Anterior cingulate cortex (tissue), 58 donors: ENCODE measurements at regions not wholly inside any gene's neighbourhood (a gene's known extent, or its start where the extent isn't known, plus 50 kb on each side); places are given as distances from the start of the nearest gene placed in this dataset.

Experiments
- DNase-seq, 58 donors: peaks; one replicate each; lab custom pipeline; 2025; lab: John Stamatoyannopoulos, UW

DNA sequence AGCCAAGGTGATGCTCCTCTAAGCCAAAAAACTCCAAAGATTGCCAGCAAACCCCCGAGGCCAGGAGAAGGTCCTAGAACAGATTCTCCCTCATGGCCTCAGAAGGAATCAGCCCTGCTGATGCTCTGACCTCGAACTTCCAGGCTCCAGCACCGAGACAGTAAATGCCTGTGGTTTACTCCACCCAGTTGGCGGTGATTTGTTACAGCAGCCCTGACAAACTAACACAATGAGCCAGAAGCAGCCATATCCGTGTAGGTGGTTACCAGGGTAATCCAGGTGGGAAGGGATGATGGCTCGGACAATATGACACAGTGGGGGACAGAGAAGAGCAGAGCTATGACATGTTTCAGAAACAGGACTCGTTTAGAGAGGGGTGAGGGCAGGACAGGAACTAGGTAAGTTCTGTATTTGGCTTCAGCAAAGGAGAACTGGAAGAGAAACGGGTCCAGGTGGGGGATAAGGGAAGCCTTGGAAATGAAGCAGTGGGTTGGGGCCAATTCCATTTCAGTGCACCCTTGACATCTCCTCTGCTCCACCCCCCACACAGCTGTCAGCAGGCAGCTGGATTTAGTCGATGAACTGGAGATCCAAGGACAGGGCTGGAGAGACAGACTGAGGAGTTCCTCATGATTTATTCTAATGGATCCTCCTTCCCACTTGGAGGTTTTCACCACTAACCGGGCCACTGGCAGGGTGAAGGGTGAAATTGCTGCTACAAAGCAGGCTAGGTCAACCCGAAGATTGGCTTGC is 179.7 kb upstream of the SH3BP4 start:
- DNase-seq = no peak

DNA sequence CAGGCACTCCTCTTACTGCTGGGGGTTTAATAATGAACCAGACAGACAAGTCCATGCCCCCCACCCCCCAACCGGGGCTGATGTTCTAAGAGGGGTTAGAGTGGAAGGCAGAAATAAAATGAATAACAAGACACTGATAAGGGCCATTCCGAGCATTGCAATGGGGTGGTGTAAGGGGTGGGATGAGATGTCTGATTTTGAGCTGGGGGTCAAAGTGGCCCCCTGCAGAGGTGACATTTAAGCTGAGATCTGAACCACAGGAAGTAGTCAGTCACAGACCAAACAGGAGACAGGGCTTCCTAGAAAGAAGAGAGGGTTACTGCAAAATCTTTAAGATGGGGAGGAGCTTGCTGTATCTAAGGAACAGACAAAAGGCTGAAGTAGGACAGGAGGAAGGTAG is 180.6 kb upstream of the SH3BP4 start:
- DNase-seq = no peak

GRCh38 chr2:234770715-234771141 is 181.1 kb upstream of the SH3BP4 start:
- no peak for DNase-seq

- DNase-seq = peak in 21 of 58 donors; percentile 4 to 48 (median 14)
Observed at GRCh38 chr2:234770031-234770506, 181.7 kb upstream of the SH3BP4 start.

DNA sequence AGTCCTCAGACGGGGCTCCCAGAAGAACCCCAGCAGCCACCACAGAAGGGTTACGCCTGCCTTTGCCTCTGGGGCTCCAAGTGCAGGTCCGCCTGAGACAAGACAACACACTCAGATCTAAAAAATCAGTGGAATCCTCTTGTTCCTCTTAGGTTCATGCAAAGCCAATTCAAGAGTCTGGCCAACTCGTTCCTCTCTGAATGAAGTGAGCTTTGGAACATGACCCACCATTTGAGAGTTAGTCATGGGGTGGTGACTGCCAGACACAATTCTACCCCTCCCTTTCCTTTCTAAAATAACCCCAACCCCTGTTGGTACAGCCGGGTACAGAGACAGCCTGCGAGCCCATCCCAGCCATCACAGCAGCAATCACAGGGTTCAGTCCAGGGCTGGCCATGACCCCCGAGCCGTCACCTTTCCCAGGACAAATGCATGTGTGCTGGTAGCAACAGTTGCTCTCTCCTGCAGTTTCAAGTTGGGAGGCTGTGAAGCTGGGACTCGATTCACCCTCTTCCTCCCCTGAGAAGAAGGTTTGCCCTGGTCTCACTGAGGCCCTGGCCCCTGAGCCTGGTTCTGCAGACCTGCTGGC is 183.1 kb upstream of the SH3BP4 start:
- DNase-seq = no peak

- no peak for DNase-seq
Observed at GRCh38 chr2:234765279-234765678, 186.5 kb upstream of the SH3BP4 start.

DNA sequence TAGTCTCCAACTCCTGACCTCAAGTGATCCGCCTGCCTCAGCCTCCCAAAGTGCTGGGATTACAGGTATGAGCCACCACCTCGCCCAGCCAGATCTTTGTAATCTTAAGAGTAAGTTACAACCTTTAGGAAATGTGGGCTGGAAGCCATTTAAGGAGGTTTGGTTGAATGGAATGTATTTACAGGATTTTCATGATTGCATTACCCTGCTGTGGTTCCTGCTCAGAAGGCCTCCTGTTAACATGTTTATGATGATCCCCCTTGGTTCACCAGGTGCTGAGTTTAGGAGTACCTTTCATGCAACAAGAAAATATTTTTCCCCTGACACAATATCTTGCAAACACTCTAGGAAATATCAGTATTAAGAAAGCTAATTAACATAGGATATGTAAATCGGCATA is 187.4 kb upstream of the SH3BP4 start:
- DNase-seq = no peak

DNA sequence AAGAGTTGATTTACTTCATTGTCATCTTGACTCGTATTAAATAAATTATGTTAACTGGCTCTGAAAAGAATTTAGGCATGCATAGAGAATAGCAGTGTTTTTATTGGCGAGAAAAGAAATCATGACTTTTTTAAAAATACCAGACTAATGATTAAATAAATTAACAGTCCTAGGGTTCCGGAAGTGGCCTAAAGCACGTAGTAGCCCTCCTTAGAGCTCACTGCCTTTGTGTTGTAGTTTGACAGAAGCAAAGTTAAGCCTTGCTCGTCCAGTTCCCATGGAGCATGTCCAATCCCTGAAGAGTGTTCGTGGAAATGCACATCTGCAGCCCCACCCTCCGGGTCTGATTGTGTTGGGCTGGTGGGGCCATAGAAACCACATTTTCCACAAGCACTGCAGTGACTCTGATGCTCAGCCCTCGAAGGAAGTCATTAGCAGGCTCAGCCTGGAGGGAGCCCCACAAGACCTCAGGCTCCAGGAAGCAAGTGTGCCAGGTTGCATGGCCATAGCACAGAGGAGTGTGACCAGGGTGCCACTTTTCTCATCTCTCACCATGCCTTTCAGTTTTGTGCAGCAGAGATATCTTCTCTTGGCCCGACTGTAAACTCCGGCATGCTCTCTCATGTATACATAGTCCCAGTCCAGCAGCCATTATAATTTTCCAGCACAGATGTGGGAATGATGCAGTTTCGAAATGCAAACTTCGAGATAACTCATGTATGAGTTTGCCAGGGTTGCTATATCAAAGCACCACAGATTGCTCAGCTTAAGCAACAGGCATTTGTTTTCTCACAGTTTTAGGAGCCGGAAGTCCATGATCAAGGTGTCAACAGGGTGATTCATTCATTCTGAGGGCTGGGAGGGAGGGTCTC is 188.6 kb upstream of the SH3BP4 start:
- DNase-seq = no peak

DNA sequence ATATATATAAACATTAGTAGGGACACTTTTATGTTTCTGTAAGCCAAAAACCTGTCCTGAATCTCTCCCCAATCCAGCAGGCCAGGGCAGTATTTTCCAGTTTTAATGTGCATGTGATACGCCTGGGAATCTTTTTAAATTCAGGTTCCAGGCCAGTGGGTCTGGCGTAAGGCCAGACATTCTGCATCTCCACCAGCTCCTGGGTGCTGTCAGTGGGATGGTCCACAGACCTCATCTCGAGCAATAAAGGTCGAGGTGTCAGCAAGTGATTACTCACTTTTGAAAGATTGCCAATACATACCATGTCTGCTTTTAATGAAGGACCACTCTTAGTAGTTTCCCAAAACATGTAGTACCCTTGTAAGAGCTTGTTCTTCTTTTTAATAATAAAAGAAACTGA is 189.9 kb upstream of the SH3BP4 start:
- DNase-seq = no peak

DNA sequence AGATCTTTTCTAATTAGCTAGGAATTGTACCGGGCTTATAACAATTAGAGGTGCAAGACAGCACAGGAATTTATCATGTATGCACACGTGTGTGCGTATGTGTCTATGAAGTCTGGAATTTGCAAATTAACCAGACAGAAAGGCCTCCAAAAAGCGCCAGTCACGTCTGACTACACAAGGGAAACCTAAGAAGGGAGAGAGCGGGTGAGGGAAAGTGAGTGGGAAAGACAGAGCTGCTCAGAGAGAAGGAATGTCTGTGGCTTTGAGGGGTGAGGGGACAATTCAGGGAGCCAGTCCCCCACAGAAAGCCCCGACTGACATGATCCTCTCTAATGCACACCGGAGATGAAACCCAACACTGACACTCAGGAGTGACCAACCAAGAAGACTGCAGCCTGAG is 197.7 kb upstream of the SH3BP4 start:
- no peak for DNase-seq

DNA sequence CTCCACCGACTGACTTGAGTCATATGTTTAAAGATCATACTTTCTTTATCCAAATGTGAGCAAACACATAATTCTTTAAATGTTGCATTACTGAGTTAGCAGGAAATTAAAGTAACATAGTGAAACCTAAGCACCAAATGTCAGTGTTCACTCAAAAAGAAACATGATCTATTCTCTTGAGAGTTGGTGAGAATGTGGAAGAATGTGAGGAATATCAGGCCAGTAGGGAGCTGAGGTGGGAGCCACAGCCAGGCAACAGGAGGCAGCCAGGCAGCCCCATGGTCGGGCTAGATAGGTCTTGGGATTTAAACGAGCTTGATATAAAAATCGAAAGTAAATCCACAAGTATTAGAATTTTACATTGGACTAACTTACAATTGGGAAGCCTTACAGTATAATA is 198.1 kb upstream of the SH3BP4 start:
- DNase-seq = no peak

DNA sequence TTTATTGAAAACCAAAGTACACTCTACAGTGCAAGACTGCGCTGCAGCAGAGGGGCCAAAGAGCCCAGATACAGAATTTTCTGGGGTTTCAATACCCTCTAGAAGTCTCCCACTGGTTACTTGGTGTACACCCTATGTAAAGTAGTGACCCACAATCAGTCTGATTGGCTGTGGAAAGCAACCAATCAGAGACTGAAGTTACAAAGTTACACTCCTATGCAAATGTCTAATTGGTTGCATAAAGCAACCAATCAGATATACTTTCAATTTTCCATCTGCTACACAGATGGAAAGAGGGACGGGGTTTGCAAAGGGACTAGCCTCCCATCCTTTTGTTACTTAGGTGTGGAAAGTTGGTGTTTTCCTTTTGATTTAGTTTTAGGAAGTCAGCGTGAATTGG is 198.9 kb upstream of the SH3BP4 start:
- no peak for DNase-seq

DNA sequence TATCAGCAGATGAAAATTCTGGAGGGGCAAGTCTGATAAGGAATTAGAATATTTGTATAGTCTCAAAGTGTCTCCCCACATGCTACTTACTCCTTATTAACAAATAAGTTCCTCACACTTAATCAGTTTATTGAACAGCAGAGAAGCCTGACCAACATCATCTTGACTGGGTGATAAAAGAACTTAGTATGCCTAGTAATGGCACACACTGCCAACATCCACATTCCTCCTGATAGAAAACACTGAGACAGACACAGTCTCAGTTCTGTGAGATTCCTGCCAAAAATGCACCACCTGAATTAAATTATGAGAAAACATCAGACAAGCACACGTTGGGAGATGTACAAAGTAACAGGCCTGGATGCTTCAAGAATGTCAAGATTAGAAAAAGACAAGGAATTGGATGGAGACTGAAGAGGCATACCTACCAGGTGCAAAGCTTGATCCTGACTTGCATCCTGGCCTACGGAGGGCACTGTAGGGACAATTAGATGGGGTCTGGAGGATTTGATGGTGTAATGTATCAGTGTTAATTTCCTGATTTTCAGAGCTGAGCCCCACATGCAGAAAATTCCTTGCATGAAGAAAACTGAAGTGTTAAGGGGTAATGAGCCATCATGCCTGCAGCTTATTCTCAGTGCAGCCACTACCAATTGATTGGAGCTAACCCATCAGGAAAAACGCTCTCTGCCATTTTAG is 200.4 kb upstream of the SH3BP4 start:
- DNase-seq = no peak

DNA sequence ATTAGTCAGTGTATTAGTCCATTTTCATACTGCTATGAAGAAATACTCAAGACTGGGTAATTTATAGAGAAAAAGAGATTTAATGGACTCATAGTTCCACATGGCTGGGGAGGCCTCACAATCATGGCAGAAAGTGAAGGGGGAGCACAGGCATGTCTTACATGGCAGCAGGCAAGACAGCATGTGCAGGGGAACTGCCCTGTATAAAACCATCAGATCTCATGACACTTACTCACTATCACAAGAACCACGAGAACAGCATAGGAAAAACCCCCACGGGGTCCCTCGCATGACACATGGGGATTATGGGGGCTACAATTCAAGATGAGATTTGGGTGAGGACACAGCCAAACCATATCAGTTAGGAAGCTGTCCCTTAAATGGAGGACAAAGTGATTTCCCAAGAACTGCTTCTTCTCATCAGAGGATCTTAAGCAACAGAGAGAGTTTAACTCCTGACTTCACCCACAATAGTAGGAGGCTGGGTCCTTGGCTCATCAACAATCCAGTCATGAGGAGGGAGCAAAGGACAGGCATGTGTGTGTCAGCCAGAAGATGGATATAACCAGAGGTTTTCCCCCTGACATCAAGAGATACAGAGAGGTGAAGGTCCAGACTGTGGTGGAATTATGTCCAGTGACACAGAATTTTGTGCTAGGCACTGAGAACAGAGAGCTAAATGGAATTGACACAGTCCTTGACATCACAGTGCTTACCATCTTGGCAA is 203.8 kb upstream of the SH3BP4 start:
- no peak for DNase-seq

DNA sequence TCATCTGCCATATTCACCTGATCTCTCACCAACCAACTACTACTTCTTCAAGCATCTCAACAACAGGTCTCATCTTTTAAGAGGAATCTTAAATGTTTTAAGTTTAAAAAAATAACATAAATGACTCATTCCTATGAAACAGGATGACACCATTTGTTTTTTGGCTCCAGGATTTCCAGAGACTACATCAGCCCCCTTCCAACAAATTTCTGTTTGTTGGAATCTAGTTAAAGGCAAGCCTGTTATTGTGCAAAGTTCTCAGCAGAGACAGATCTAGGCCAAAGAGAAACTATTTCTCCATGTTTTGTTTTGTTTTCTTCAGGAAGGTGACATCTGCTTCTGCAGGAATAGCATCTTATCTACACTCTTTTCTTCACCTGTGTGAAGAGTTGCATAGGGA is 204.8 kb upstream of the SH3BP4 start:
- DNase-seq = no peak

DNA sequence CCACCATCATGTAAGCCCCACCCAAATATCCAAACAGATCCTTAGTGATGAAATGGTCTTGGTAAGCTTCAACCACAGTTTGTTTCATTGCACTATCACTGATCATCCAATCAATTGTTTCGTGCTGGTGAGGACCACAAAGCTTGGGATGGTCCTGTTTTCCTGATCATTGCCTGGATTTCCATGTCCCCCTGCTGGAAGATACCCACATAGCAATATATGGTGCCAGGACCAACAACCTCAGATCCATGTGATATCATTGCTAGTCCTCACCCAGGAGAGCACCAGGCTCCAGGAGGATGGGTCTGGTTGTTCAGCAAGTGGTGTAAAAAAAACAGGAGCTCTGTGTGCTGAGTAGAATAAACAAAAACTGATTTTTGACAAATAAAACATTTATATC is 206.5 kb upstream of the SH3BP4 start:
- no peak for DNase-seq

- no peak for DNase-seq
Observed at GRCh38 chr2:234741976-234742375, 209.8 kb upstream of the SH3BP4 start.

DNA sequence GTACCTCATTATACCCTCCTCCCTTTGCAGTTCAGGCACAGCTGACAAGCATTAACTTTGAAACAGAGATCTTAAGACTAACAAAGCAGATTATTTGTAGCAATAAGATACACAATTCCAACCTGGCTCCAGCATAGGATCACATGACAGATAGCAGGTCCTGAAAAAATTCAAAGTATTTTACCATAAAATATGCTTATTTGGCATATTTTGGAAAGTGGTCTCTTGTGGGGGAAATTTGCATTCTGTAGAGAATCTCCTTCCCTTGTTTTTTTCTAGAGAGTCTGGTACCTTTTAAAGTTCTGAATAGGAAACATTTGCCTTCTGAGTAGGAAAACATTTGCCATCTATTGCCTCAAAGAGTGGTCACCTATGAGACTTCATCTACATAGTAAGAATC is 212.8 kb upstream of the SH3BP4 start:
- DNase-seq = no peak

DNA sequence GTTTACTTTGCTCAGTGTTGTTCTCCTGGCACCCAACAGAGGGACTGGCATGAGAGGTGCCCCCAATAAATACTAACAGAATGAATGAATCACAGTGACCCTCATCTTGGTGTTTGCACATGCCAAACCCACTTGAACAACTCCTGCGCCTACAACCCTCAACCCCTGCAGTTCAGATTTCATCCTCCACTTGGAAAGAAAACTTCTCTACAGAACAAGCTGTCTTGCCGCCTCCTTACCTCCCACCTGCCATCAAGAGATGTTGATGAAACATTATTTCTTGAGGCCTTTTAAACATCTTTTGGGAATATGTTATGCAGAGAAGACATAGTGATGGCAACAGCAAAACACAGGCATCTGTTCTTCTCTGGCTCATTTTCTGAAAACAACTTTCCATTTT is 216.0 kb upstream of the SH3BP4 start:
- DNase-seq = peak in 3 of 58 donors; percentile 4 to 22 (median 19)
